HG03460 (cell line): ENCODE measurements at regions not wholly inside any gene's neighbourhood (a gene's known extent, or its start where the extent isn't known, plus 50 kb on each side); places are given as distances from the start of the nearest gene placed in this dataset.
A peak's percentile ranks its signal among the peaks of the same experiment; 100 is the strongest.

Source experiments
- ATAC-seq: cut with Tn5 transposase; IDR thresholded peaks from one replicate; pipeline ENCODE4 v1.9.1; 2021; ENCODE audit not compliant: unreplicated experiment

DNA sequence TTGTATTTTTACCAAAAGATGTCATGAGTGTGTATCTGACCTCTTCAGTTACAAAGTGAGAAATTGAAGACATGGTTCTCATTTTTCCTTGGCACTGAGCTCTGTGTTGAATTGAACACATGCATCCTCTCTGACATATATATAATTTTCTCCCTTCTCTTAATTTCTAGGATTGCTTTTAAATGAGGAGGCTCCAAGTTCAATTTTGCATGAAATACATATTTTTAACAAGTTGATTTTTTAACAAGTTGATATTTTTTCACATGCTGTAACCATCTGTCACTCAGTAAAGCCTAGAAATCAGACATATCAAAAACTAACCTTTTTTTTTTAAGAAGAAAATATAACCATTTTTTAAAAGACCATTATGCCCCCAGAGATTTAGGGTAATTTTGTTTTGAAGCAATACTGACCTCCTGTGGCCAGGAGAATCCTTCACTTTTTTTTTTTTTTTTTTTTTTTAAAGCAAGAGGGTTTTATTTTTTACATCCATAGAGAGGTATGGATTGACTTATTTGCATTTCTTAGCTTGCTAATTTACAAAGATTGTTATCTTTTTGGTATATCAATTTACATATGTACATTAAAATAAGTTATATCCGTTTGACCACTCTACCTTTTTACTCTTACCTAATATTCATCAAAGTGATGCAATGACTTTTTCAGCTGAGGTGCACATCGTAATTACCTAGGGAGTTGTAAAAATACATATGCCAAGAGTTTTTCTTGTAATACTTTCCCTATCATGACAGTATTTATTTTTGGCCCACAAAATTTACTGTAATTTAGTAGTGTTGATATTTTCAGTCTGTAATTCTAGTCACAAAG is 161.8 kb downstream of the SOCS6 start:
- no peak for ATAC-seq

DNA sequence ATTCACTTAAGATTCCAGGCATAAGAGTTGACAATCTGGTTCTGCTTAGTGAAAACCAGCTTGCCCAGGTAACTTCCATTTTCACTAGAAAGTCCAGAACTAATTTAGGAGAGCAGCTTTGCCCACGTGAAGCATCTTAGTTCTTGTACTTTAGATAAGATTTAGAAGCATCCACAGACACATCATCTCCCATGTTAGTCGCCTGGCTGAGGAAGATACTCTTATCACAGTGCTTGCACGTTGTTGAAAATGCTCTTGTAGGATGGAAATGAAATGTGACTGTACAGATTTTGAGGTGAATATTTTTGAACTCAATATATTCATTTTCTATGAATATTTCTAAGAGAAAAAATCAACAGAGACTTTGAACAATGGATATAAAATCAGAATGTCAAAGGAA is 159.7 kb downstream of the SOCS6 start:
- no peak for ATAC-seq

DNA sequence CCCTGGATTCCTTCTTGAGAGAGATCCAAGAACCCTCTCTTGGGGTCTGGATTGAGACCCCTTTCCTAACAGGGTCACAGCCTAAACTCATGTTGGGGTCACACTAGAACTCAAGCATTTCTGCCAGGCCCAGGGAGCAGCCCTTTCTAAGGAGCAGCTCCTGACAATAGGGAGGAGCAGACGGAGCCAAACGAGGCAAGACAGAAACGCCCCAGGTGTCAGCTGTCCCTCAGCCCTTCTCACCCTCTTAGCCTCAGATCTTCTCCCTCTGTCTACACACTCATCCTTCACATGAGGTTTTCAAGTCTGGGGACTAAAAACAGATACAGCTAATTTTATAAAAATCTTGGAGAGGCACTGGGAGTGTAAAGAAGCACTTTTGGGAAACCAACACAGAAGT is 157.2 kb downstream of the SOCS6 start:
- ATAC-seq, result no peak

DNA sequence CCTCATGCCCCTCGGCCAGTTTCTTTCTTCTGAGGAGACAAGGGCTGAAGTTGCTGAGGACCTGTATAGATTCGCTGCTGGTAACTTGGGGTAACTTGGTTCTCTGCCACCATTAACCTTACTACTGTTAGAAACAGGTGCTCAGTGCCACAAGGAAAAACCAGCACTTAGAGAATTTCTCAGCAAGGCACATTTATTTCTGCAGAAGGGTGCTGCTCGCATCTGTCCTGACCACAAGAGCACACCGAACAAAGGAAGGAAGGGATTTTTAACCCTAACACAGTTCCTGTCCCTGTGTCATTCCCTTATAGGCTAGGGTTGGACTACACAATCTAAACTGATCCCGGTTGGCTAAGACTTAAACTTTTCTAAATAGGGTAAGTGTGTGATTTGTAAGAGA is 154.1 kb downstream of the SOCS6 start:
- ATAC-seq, result no peak

DNA sequence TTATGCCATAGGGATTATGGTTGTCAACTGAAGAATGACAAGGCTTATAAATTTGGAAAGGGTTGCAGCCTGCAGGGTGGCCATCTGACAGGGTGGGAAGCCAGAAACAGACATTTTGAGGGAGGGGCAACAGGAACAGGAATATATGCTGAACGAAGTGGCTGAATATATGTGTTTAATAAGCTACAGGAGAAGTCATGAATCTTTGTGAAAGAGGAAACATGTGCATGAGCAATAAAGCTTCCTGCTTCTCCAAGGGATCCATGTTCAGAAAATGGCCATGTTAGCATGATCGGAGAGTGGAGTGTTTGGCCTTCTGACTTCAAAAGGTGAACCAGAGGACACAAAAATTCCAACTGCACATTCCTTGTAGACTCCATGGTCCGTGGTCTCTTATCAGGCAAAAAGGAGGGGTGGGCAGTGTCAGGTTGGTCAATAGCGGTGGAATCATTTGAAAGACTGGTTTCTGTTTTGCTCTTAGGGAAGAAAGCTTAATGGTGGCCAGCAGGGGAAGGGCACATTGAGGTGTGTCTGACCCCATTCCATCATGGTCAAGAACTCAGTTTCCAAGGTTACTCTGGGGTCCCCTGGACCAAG is 144.1 kb downstream of the SOCS6 start:
- no peak for ATAC-seq

DNA sequence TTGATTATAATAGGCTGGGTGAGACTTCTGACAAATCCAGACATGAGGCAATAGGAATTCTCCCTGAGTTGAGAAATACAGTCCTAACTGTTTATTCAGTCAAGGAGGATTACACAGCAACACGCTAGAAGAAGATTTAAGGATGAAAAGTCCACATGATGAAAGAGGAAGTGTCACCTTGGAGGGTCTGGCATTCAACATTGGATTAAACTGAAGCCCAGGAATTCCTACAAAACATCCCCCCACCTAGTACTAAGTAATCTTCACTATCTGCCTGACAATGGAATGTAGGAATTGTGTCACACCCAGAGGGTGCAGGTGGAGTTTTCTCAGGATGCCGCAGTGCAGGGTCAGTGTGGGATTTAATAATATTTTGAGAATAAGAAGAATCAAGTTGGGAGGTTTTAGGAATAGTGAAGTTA is 142.4 kb downstream of the SOCS6 start:
- ATAC-seq, result no peak

DNA sequence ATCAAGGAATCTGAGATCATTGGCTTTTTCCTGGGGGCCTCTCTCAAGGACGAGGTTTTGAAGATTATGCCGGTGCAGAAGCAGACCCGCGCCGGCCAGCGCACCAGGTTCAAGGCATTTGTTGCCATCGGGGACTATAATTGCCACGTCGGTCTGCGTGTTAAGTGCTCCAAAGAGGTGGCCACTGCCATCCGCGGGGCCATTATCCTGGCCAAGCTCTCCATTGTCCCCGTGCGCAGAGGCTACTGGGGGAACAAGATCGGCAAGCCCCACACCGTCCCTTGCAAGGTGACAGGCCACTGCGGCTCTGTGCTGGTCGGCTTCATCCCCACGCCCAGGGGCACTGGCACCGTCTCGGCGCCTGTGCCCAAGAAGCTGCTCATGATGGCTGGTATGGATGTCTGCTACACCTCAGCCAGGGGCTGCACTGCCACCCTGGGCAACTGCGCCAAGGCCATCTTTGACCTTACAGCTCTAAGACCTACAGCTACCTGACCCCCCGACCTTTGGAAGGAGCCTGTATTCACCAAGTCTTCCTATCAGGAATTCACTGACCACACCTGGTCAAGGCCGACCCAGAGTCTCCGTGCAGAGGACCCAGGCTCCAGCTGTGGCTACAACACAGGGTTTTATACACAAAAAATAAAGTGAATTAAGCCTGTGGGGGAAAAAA is 141.8 kb downstream of the SOCS6 start:
- no peak for ATAC-seq

DNA sequence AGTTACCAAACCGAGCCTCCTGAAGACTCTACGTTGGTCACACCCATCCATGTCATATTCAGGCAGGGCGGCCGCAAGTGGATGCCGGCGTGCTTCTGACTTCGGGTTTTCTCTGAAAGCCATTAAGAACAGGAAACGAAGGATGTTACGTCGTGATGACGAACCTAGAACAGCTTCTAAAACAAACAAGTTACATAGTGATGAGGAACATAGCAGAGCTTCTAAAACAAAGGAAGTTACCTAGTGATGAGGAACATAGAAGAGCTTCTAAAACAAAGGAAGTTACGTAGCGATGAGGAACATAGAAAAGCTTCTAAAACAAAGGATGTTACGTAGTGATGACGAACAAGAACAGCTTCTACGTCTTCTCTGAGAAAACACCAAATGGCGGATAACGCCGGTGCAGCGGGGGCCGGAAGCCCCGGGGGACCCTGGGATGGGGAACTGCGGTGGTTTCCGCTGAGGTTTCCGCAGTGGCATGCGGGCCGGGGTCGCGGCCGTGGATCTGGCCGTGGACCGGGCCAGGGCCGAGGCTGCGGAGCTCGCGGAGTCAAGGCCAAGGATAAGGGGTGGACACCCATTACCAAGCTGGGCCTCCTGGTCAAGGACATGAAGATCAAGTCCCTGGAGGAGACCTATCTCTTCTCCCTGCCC is 141.1 kb downstream of the SOCS6 start:
- ATAC-seq, result no peak

DNA sequence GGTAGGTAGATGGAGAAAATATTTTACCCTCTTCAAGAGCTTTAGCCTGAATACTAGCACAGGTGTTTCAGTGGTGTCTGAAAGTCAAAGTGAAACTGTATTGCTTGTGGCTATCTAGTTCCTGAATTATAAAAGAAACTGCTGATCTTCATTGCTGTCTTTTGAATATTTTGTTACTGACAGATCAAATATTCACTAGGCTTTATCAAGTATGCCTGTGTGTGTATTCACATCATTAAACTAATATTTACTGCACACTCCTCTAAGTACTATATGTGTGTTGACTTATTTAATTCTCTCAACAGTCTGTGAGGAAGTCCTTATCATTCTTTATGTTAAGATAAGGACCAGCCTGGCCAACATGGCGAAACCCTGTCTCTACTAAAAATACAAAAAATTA is 139.6 kb downstream of the SOCS6 start:
- peak; percentile 99 for ATAC-seq

DNA sequence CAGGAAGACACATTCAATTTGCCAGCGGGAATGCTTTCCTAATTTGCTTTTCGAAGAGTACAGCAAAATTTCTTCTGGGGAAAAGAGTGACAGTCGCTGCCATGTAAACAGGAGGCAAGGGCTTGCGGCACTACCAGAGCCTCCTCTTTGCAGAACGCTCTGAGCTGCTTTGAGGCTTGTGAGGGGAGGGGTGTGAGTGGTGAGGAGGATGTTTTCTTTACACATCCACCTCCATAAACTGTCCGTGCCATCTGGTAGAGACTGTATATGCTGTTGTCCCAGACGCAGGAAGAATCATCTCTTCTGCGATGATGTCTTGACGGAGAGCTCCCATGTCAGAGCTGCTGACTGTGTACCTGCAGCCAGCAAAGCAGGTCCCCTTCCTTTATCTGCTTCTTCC is 138.0 kb downstream of the SOCS6 start:
- no peak for ATAC-seq

DNA sequence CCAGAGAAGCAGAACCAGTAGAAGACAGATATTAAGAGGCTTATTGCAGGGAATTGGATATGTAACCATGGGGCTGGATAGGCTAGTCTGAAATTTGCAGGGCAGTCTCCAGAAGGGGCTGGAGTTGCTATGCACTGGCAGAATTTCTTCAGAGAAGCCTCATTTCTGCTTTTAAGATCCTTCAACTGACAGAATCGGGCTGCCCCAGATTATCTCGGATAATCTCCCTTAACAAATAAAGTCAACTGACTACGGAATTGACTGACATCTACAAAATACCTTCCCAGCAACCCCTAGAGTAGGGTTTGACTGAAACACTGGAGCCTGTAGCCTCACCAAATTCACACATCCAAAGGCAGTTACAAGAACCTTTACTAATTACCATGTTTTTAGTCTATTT is 136.4 kb downstream of the SOCS6 start:
- ATAC-seq, result no peak

DNA sequence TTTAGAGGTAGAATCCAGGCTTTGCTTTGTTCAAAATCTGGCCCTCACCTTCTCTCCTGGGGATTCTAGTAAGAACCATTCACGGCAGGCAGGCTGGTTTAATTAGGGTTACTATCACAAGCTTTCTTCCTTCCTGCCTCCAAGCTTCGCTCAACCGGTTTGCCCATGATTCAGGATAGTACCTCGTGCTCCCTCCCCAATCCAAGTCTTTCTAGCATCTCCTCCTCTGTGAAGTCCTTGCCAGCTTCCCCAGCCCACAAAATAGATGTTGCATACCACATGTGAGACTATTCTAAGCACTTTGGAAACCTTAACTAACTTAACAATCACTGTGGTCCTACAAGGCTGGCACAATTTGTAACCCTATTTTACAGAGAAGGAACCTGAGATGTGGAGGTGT is 135.1 kb downstream of the SOCS6 start:
- ATAC-seq, result no peak

DNA sequence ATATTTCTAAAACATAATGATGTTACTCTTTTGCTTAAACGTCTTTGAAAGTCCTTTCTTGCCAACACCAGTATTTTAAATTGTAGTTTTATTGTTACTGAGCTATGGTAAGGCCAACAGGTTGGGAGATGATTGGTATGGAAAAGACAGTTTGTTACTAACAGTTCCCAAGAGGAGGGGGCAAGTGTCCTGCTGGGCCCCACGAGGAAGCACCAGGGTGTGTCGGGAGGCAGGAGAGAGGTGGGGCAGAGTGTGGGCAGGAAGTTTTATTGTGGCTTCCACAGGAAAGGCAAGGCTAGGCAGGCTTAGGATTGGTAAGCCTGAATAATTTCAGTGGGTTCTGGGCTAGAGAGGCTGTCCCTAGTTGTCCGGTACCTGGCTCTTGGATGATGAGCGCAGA is 134.3 kb downstream of the SOCS6 start:
- no peak for ATAC-seq

DNA sequence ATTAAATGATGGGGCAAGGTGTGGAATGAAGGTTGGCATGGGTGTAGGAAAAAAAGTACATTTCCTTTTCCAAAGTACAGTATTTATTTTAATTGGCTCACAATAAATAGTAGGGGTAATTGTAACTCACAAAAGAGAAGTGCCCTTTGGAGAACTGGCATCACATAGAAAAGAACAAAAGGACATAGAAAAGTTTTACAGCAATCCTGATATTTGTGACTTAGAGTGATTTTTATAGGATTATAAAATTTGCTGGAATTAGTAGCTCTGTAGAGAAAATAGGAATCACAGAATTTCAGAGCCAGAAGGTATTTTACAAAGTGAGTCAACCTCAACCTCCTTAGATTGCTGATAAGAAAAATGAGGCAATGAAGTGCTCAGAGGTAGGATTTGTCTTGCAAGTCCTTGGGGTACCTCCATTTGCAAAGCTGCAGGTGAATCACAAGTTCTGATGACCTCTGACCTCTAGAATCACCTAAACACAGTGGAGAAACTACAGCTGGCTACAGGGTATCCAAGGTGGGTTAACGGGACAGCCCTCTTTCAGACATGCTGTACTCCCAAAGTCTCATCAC is 133.6 kb downstream of the SOCS6 start:
- no peak for ATAC-seq

DNA sequence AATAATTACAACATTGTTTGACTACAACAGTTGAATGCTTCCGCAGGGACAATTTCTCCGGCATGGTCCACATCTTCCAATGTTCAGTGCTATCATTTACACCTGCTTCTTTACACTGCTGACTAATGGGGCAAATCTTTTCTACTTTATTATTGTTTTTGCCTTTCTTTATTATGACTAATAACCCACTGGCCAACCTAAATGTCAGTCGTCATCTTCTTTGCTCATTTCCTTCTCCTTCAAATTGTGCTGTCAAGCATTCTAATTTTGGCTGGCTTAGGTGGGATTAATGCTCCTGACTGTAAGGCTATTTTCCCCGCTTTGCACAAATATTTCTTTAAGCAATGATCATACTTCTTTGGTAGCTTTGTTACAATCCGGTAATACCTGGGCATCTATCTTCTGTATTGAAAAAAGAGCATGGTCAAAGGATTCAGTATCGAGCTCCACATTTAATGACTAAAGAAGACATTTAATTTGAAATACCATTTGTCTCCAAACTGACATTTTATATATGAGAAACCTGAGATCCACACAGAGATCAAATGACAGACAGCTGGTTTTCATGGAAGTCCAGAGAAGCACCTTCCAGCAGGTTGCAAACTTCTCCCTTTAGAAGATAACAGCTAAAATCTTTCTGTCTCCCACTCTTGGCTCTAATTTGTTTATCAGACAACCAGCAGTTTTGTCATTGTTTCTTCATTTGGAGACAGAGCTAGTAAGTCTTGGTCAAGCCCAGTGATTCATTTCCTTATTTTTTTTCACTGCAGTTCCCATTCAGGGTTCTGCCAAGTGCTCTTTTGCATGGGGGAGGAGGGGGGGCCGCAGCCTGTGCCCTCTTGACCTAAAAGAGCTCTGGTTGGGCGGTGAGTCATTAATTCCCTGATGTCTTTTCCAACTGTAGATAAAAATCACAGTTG is 132.9 kb downstream of the SOCS6 start:
- no peak for ATAC-seq

DNA sequence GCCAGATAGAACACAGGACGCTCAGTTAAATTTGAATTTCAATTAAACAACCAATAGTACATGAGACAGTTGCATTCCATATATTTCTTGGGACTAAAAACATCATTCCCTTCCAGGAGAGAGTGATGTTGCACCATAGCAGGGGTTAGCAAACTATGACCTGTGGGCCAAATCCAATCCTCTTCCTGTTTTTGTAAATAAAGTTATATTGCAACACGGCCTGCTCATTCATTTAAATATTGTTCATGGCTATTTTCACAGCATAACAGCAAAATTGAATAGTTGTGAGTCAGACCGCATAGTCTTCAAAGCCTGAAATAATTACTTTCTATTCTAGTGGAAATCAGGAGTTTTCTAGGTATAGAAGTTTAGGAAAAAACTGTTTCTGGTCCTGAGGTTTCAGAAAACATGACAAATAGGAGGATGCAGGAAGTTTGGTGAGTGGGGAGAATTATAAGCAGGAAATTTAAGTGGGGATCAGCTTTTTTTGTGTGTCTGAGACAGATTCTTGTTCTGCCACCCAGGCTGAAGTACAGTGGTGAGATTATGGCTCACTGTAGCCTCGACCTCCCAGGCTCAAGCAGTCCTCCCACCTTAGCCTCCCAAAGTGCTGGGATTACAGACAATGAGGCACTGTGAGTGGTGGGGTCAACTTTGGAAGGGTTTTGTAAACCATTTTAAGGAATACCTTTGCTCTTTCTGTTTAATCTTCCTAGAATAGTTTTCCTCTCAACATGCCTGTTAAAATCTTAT is 131.5 kb downstream of the SOCS6 start:
- no peak for ATAC-seq

DNA sequence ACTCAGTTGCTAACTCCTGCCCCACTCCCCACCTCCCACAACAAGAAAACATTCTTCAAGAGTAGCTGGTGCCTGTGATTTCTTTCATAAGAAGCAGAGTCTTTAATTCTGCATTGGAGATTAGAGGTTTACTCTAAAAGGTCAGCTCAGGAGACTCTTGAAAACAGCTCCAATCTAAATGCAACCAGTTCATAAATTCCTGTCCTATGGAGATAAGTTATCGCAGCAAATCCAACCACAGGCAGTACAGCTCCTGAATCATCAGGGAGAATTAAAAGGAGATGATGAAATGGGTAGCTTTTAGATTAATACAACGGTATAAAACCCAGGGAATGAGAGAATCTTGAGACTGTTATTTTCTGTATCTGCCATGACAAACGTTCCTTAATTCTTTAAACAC is 130.7 kb downstream of the SOCS6 start:
- no peak for ATAC-seq

DNA sequence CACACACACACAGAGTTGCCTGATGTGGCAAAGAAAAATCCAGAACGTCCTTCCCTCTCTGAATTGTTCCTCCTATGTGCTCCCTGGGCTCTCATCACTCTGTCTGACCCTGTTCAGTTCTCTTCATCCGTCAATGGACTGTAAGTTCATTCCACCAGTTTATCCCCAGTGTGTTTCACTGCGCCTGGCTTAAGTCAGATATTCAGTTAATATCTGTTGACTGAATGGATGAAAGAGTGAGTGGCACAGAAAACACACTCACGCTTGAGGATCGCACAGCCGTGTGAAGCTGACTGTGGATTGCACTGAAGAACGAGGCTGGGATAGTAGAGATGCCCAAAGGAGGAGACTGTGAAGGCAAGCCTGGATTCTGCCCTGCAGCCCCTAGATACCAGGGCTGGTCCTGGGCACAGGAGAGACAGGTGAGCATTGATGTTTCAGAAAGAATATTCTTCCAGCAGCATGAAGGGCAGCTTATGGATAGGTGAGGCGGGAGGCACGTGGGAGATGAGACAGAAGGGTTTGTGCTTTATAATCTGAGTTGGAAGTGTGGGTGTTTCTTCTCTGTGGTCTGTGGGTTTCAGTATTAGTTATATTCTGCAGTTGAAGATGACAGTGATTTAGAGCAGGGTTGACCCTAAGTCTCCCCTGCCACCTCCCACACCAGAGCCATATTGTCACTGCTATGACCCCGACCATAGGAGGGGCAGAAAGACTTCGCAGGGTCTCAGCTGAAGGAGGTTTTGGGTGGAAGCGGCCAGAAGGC is 129.9 kb downstream of the SOCS6 start:
- ATAC-seq, result peak; percentile 97

DNA sequence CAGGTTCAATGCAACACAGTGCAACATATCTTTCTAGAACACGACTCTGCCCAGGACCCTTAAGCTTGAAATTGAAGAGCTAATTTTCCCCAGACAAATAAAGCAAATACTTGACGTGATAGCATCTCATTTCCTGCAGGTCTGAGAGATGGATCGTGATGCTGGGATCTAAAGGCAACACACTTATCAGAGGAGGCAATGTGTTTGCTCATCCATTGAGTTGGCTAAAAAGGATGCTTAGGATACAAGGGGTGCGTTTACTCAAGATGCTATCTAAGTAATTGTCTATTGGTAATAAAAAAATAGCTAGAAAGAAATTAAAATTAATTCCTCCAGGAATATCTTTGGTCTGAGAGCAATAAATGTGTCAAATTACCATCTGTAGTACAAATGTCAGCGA is 129.0 kb downstream of the SOCS6 start:
- ATAC-seq, result no peak
